ENCODE measurements at regions not wholly inside any gene's neighbourhood (a gene's known extent, or its start where the extent isn't known, plus 50 kb on each side); places are given as distances from the start of the nearest gene placed in this dataset.
A peak's percentile ranks its signal among the peaks of the same experiment; 100 is the strongest.
"Not testable (repeated sequence)": the region's sequence is repeated elsewhere in the genome, so short reads cannot be mapped to it uniquely, and the experiment has no call there.

GRCh38 chr1:95766036-95766435, 532.0 kb downstream of the RWDD3 start:
- no peak for DNase-seq (ENCODE audit: low read depth)

- no peak for DNase-seq (ENCODE audit: low read depth)
Observed at GRCh38 chr1:95770581-95770980, 536.6 kb downstream of the RWDD3 start.

GRCh38 chr1:95778217-95778616, 544.2 kb downstream of the RWDD3 start:
- DNase-seq (ENCODE audit: low read depth): no peak

- no peak for DNase-seq (ENCODE audit: low read depth)
Observed at GRCh38 chr1:95780836-95781235, 546.8 kb downstream of the RWDD3 start.

GRCh38 chr1:95790136-95790535, 556.1 kb downstream of the RWDD3 start:
- DNase-seq (ENCODE audit: low read depth): no peak

- peak; percentile 4 for DNase-seq (ENCODE audit: low read depth)
Observed at GRCh38 chr1:95793893-95794292, 559.9 kb downstream of the RWDD3 start.

GRCh38 chr1:95797761-95798160, 563.8 kb downstream of the RWDD3 start:
- not testable (repeated sequence) for DNase-seq (ENCODE audit: low read depth)

- no peak for DNase-seq (ENCODE audit: low read depth)
Observed at GRCh38 chr1:95806171-95806570, 572.2 kb downstream of the RWDD3 start.

GRCh38 chr1:95809391-95809790, 575.4 kb downstream of the RWDD3 start:
- no peak for DNase-seq (ENCODE audit: low read depth)

- DNase-seq (ENCODE audit: low read depth): no peak
Observed at GRCh38 chr1:95815511-95815910, 581.5 kb downstream of the RWDD3 start.

GRCh38 chr1:95829556-95829955, 595.5 kb downstream of the RWDD3 start:
- no peak for DNase-seq (ENCODE audit: low read depth)

- no peak for DNase-seq (ENCODE audit: low read depth)
Observed at GRCh38 chr1:95832370-95832769, 598.4 kb downstream of the RWDD3 start.

- DNase-seq (ENCODE audit: low read depth): no peak
Observed at GRCh38 chr1:95849439-95849838, 615.4 kb downstream of the RWDD3 start.

- DNase-seq (ENCODE audit: low read depth): no peak
Observed at GRCh38 chr1:95850165-95850649, 616.2 kb downstream of the RWDD3 start.

- no peak for DNase-seq (ENCODE audit: low read depth)
Observed at GRCh38 chr1:95850763-95851162, 616.8 kb downstream of the RWDD3 start.

GRCh38 chr1:95852483-95853070, 618.6 kb downstream of the RWDD3 start:
- no peak for DNase-seq (ENCODE audit: low read depth)

GRCh38 chr1:95854457-95854856, 620.4 kb downstream of the RWDD3 start:
- no peak for DNase-seq (ENCODE audit: low read depth)

GRCh38 chr1:95863086-95863485, 629.1 kb downstream of the RWDD3 start:
- no peak for DNase-seq (ENCODE audit: low read depth)

GRCh38 chr1:95865769-95866168, 631.8 kb downstream of the RWDD3 start:
- no peak for DNase-seq (ENCODE audit: low read depth)

- no peak for DNase-seq (ENCODE audit: low read depth)
Observed at GRCh38 chr1:95876276-95876675, 642.3 kb downstream of the RWDD3 start.

GRCh38 chr1:95879498-95880050, 645.6 kb downstream of the RWDD3 start:
- no peak for DNase-seq (ENCODE audit: low read depth)

- no peak for DNase-seq (ENCODE audit: low read depth)
Observed at GRCh38 chr1:95888941-95889390, 655.0 kb downstream of the RWDD3 start.

GRCh38 chr1:95889400-95889799, 655.4 kb downstream of the RWDD3 start:
- no peak for DNase-seq (ENCODE audit: low read depth)

- no peak for DNase-seq (ENCODE audit: low read depth)
Observed at GRCh38 chr1:95893921-95894320, 659.9 kb downstream of the RWDD3 start.
